H1 (cell line): ENCODE measurements at regions not wholly inside any gene's neighbourhood (a gene's known extent, or its start where the extent isn't known, plus 50 kb on each side); places are given as distances from the start of the nearest gene placed in this dataset.
A peak's percentile ranks its signal among the peaks of the same experiment; 100 is the strongest.

Experiments used
- CTCF ChIA-PET: fragments of 300-600 bp; sonication (Branson Sonifier 250); formaldehyde crosslinking; loops from one replicate; lab custom pipeline; 2021; ENCODE audit not compliant: partially characterized antibody; lab: Charles Lee
- POLR2A ChIA-PET: fragments of 300-600 bp; sonication (Branson Sonifier 250); formaldehyde crosslinking; loops from one replicate; lab custom pipeline; 2021; ENCODE audit warnings: inconsistent platforms; ENCODE audit not compliant: partially characterized antibody; lab: Charles Lee
- DNase-seq, 2 experiments: peaks; one replicate each; pipeline versions ENCODE4 v3.0.0 to v3.0.0-alpha.2; 2010 to 2022; ENCODE audit warnings: low spot score in 2 of 2, low read depth in 1 of 2, mixed read lengths in 1 of 2
- FAIRE-seq: peaks from 2 replicates; lab custom pipeline; 2011; peaks lifted over from hg19 to GRCh38; lab: Jason Lieb, UNC
- H2AFZ ChIP-seq: 2 replicates; pipeline ENCODE4 v1.8.1; 2012; ENCODE audit warnings: low read length, inconsistent platforms
- H2AK5ac ChIP-seq: 2 replicates; pipeline ENCODE4 v1.6.1; 2013; ENCODE audit warnings: low read depth, low read length
- H2BK120ac ChIP-seq: replicated peaks from 2 replicates; pipeline ENCODE3; 2013; ENCODE audit warnings: low read depth, low read length, inconsistent platforms
- H2BK12ac ChIP-seq: 2 replicates; pipeline ENCODE4 v1.6.1; 2013; ENCODE audit warnings: low read depth, low read length
- H2BK15ac ChIP-seq: 2 replicates; pipeline ENCODE4 v1.6.1; 2013; ENCODE audit warnings: low read length
- H2BK20ac ChIP-seq: 2 replicates; pipeline ENCODE4 v1.6.1; 2013; ENCODE audit warnings: low read length
- H2BK5ac ChIP-seq: 2 replicates; pipeline ENCODE4 v1.6.1; 2013; ENCODE audit warnings: low read depth, low read length
- H3K14ac ChIP-seq: 2 replicates; pipeline ENCODE4 v1.6.1; 2013; ENCODE audit warnings: inconsistent platforms; ENCODE audit not compliant: insufficient read length
- H3K18ac ChIP-seq: 2 replicates; pipeline ENCODE4 v1.6.1; 2013; ENCODE audit warnings: low read length; ENCODE audit errors: extremely low read depth
- H3K23ac ChIP-seq: 2 replicates; pipeline ENCODE4 v1.6.1; 2013; ENCODE audit warnings: inconsistent platforms; ENCODE audit not compliant: insufficient read length
- H3K23me2 ChIP-seq: 2 replicates; pipeline ENCODE4 v1.6.1; 2013; ENCODE audit warnings: low read depth, low read length
- H3K27ac ChIP-seq: 2 replicates; pipeline ENCODE4 v1.6.1; 2011; ENCODE audit warnings: low read depth, low read length, inconsistent platforms
- H3K27me3 ChIP-seq, 4 experiments: replicated peaks in 1 of 4; 1 replicate in 1 of 4; 2 replicates in 3 of 4; pipeline versions ENCODE4 v1.6.1 to v1.8.1; 2011 to 2013; ENCODE audit warnings: low read length in 3 of 4, mild to moderate bottlenecking in 3 of 4, inconsistent platforms in 2 of 4, mixed read lengths in 2 of 4, moderate library complexity in 1 of 4; ENCODE audit not compliant: control insufficient read depth in 3 of 4, insufficient read depth in 3 of 4; ENCODE audit errors: extremely low read depth in 1 of 4
- H3K36me3 ChIP-seq, 4 experiments: 2 replicates each; pipeline versions ENCODE4 v1.6.1 to v1.8.1; 2011 to 2013; ENCODE audit warnings: mild to moderate bottlenecking in 4 of 4, low read length in 3 of 4, moderate library complexity in 2 of 4, control low read depth in 1 of 4, inconsistent platforms in 1 of 4; ENCODE audit not compliant: insufficient read depth in 4 of 4, control insufficient read depth in 2 of 4
- H3K4ac ChIP-seq: replicated peaks from 2 replicates; pipeline ENCODE3; 2013; ENCODE audit warnings: low read length, low read depth, mixed read lengths, inconsistent platforms; ENCODE audit not compliant: insufficient read length
- H3K4me1 ChIP-seq, 4 experiments: replicated peaks in 1 of 4; 1 replicate in 1 of 4; 2 replicates in 3 of 4; pipeline versions ENCODE4 v1.6.1 to v1.8.1; 2011 to 2013; ENCODE audit warnings: low read length in 3 of 4, inconsistent platforms in 2 of 4, mixed read lengths in 1 of 4; ENCODE audit not compliant: insufficient read depth in 4 of 4, control insufficient read depth in 3 of 4
- H3K4me2 ChIP-seq, 2 experiments: 2 replicates each; pipeline versions ENCODE4 v1.6.1 to v1.8.1; 2011 to 2013; ENCODE audit warnings: low read depth in 2 of 2, low read length in 2 of 2, control low read depth in 1 of 2, inconsistent platforms in 1 of 2, mild to moderate bottlenecking in 1 of 2; ENCODE audit not compliant: insufficient read depth in 1 of 2
- H3K4me3 ChIP-seq, 4 experiments: fragments of 200-600, 300-600 bp in 1 of 4; sonication (generic), shearing (Covaris generic), sonication (Bioruptor Twin) in 1 of 4; 2 replicates each; pipeline versions ENCODE4 v1.5.1 to v1.8.1; 2011 to 2016; ENCODE audit warnings: low read length in 4 of 4, low read depth in 3 of 4, control low read depth in 2 of 4, inconsistent platforms in 2 of 4, mild to moderate bottlenecking in 2 of 4, mixed read lengths in 1 of 4, moderate library complexity in 1 of 4; ENCODE audit not compliant: insufficient read depth in 2 of 4; ENCODE audit errors: extremely low read depth in 1 of 4
- H3K56ac ChIP-seq: replicated peaks from 2 replicates; pipeline ENCODE3; 2013; ENCODE audit warnings: low read depth, mild to moderate bottlenecking, mixed read lengths, low read length, inconsistent platforms; ENCODE audit not compliant: insufficient read length
- H3K79me1 ChIP-seq: 2 replicates; pipeline ENCODE4 v1.6.1; 2013; ENCODE audit warnings: low read depth, low read length, control low read depth
- H3K79me2 ChIP-seq, 2 experiments: 2 replicates each; pipeline versions ENCODE4 v1.6.1 to v1.8.1; 2012 to 2013; ENCODE audit warnings: low read length in 2 of 2, mild to moderate bottlenecking in 2 of 2, inconsistent platforms in 1 of 2; ENCODE audit not compliant: insufficient read depth in 2 of 2, control insufficient read depth in 1 of 2
- H3K9ac ChIP-seq, 4 experiments: replicated peaks in 1 of 4; 1 replicate in 1 of 4; 2 replicates in 3 of 4; pipeline versions ENCODE4 v1.6.1 to v1.8.1; 2011 to 2013; ENCODE audit warnings: low read depth in 3 of 4, low read length in 3 of 4, control low read depth in 2 of 4, mild to moderate bottlenecking in 2 of 4, moderate library complexity in 2 of 4, inconsistent platforms in 1 of 4; ENCODE audit errors: extremely low read depth in 1 of 4
- H3K9me3 ChIP-seq, 2 experiments: 2 replicates each; pipeline versions ENCODE4 v1.6.1 to v1.8.1; 2012 to 2013; ENCODE audit warnings: mild to moderate bottlenecking in 2 of 2, moderate library complexity in 2 of 2, control low read depth in 1 of 2, inconsistent platforms in 1 of 2, low read depth in 1 of 2, low read length in 1 of 2, mixed read lengths in 1 of 2; ENCODE audit not compliant: insufficient read depth in 2 of 2
- H4K20me1 ChIP-seq, 2 experiments: replicated peaks in 1 of 2; 2 replicates each; pipeline versions ENCODE3 to v1.8.1; 2011 to 2013; ENCODE audit warnings: inconsistent platforms in 2 of 2, low read length in 2 of 2, mild to moderate bottlenecking in 1 of 2; ENCODE audit not compliant: insufficient read depth in 2 of 2, control insufficient read depth in 1 of 2
- H4K5ac ChIP-seq: 2 replicates; pipeline ENCODE4 v1.6.1; 2013; ENCODE audit warnings: low read length, low read depth, mixed read lengths, inconsistent platforms; ENCODE audit not compliant: insufficient read length
- H4K8ac ChIP-seq: 2 replicates; pipeline ENCODE4 v1.8.0; 2013; ENCODE audit warnings: mild to moderate bottlenecking, moderate library complexity, low read length, inconsistent platforms; ENCODE audit not compliant: insufficient read depth; ENCODE audit errors: extremely low read depth
- H4K91ac ChIP-seq: replicated peaks from 2 replicates; pipeline ENCODE3; 2013; ENCODE audit warnings: low read length, mixed read lengths, inconsistent platforms; ENCODE audit not compliant: insufficient read length
- BRCA1 ChIP-seq: IDR thresholded peaks from 2 replicates; pipeline ENCODE4 v1.6.1; 2012; ENCODE audit warnings: low read depth, low read length, improper control_type of control experiment
- EGR1 ChIP-seq: IDR thresholded peaks from 2 replicates; pipeline ENCODE4 v1.6.1; 2011; ENCODE audit warnings: low read depth, low read length, borderline replicate concordance
- EZH2 ChIP-seq: fragments of 200-600 bp; sonication (generic); IDR thresholded peaks from 2 replicates; pipeline ENCODE4 v1.7.1; 2012; ENCODE audit warnings: low read depth, mild to moderate bottlenecking, moderate library complexity, low read length, inconsistent platforms; ENCODE audit not compliant: severe bottlenecking
- GABPA ChIP-seq: IDR thresholded peaks from 2 replicates; pipeline ENCODE4 v1.6.1; 2011; ENCODE audit warnings: mild to moderate bottlenecking, low read length, moderate library complexity, borderline replicate concordance; ENCODE audit not compliant: insufficient read depth
- GTF2F1 ChIP-seq: IDR thresholded peaks from 2 replicates; pipeline ENCODE4 v1.6.1; 2012; ENCODE audit warnings: low read depth, low read length, improper control_type of control experiment, borderline replicate concordance
- HDAC2 ChIP-seq, 2 experiments: fragments of 300-600 bp in 1 of 2; sonication (generic) in 1 of 2; IDR thresholded peaks; 2 replicates each; pipeline ENCODE4 v1.6.1; 2011 to 2012; ENCODE audit warnings: low read depth in 2 of 2, low read length in 2 of 2, mild to moderate bottlenecking in 2 of 2, moderate library complexity in 2 of 2, borderline replicate concordance in 1 of 2, inconsistent platforms in 1 of 2
- KDM4A ChIP-seq: IDR thresholded peaks from one replicate; pipeline ENCODE4 v1.7.1; 2012; ENCODE audit warnings: low read depth, mild to moderate bottlenecking, moderate library complexity, low read length, inconsistent platforms; ENCODE audit not compliant: severe bottlenecking
- RFX5 ChIP-seq: IDR thresholded peaks from 2 replicates; pipeline ENCODE4 v1.6.1; 2011; ENCODE audit warnings: low read depth, low read length, improper control_type of control experiment, borderline replicate concordance
- SAP30 ChIP-seq: fragments of 300-600 bp; sonication (generic); IDR thresholded peaks from 2 replicates; pipeline ENCODE4 v1.7.1; 2012; ENCODE audit warnings: low read length, moderate library complexity, mild to moderate bottlenecking, inconsistent platforms; ENCODE audit not compliant: insufficient read depth, insufficient replicate concordance
- SP1 ChIP-seq: IDR thresholded peaks from 2 replicates; pipeline ENCODE4 v1.6.1; 2011; ENCODE audit warnings: low read depth, low read length
- SP2 ChIP-seq: IDR thresholded peaks from 2 replicates; pipeline ENCODE4 v1.6.1; 2012; ENCODE audit warnings: mild to moderate bottlenecking, low read length, inconsistent platforms
- TBP ChIP-seq: IDR thresholded peaks from 2 replicates; pipeline ENCODE4 v1.6.1; 2011; ENCODE audit warnings: low read depth, low read length, improper control_type of control experiment
- YY1 ChIP-seq: IDR thresholded peaks from 2 replicates; pipeline ENCODE4 v1.6.1; 2011; ENCODE audit warnings: low read depth, mild to moderate bottlenecking, low read length
- WGBS, 2 experiments: shearing (Covaris generic) in 1 of 2; methylation state at CpG; one replicate each; pipeline versions ENCODE4 v1.1.6 to v1.1.7; 2013 to 2015; ENCODE audit warnings: low lambda C conversion rate in 2 of 2, mixed read lengths in 2 of 2, inconsistent platforms in 1 of 2, low coverage in 1 of 2, missing lambda C conversion rate in 1 of 2; ENCODE audit not compliant: insufficient replicate concordance in 2 of 2, insufficient coverage in 1 of 2, insufficient read length in 1 of 2; ENCODE audit errors: extremely low coverage in 1 of 2, missing lambda C conversion rate in 1 of 2; 5-methylcytosine and 5-hydroxymethylcytosine counted together

DNA sequence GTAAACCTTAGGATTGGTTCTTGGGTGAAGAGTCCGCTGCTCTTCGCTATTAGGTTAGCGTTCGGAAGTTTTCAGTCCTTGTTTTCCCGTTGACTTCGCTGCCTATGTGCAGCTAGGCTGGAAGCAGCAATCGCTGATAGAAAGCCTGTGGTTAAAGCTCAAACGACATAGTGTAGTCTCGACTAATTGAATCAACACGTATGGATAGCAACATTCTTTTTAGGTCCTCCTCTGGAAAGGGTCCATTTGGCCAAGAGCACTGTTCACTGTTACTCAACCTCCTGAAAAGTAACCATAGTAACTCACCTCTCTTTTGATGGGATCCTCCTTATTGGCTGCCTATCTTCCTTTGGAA lies 355.5 kb downstream of the SNAPC1 start:
- Histone ChIP-seq H2BK12ac (no peak overlapping the region), H3K27me3 (peaks cover 1 to 26% (median 15%) of the 10 kb centered on the region in 4 experiments), H2BK15ac (no peak overlapping the region), H2BK5ac (no peak overlapping the region), H2BK120ac (no peak overlapping the region), H3K23me2 (peaks cover 4% of the 10 kb centered on the region; the same call in 1 of the 2 replicates), H3K56ac (no peak overlapping the region), H3K4me3 (peak overlapping the region; percentile 54 to 79 (median 60); a peak in 7 of 8 replicates), H3K79me2 (no peaks in the 10 kb centered on the region), H3K9me3 (no peaks in the 10 kb centered on the region), H3K4ac (no peak overlapping the region), H3K23ac (no peak overlapping the region), H3K27ac (no peak overlapping the region), H3K4me2 (peak overlapping the region; percentile 79 to 89), H3K36me3 (no peaks in the 10 kb centered on the region), H3K79me1 (no peaks in the 10 kb centered on the region), H2BK20ac (no peak overlapping the region), H4K91ac (no peak overlapping the region), H4K5ac (no peak overlapping the region), H3K18ac (no peak overlapping the region), H4K8ac (no peak overlapping the region), H2AFZ (no peak overlapping the region), H3K14ac (no peak overlapping the region), H2AK5ac (no peak overlapping the region), H3K9ac (no peak overlapping the region), H4K20me1 (no peaks in the 10 kb centered on the region), H3K4me1 (no peaks in the 10 kb centered on the region; a peak in 2 of 7 replicates)
- no peak for DNase-seq
- ChIA-PET CTCF (interaction anchor here (0.7 to 4.1 kb wide), 11 partner anchors 9 to 1531 kb away, joined by 3 to 35 read pairs (median 4); no protein-coding TSS in a partner anchor), POLR2A (no interaction called here)
- TF ChIP-seq GABPA, result no peak
- no peak for TF ChIP-seq YY1
- TF ChIP-seq GTF2F1, result no peak
- no peak for TF ChIP-seq SP1
- TF ChIP-seq KDM4A, result no peak
- TF ChIP-seq RFX5, result no peak
- TF ChIP-seq SP2, result no peak
- no peak for TF ChIP-seq SAP30
- TF ChIP-seq EGR1, result no peak
- no peak for TF ChIP-seq TBP
- no peak for TF ChIP-seq BRCA1
- no peak for TF ChIP-seq HDAC2 (IDR thresholded peaks at IDR 0.05; ENCODE audit: borderline replicate concordance in 1 of 2, low read depth in 2 of 2, low read length in 2 of 2)
- TF ChIP-seq EZH2, result no peak
- 22% methylated on average over 10 of the region's 10 CpGs; no CpG with 5 or more reads in 1 of the 2 experiments for WGBS, 2 experiments
- FAIRE-seq, result peak; percentile 55
